GM12878 (cell line): ENCODE measurements at regions not wholly inside any gene's neighbourhood (a gene's known extent, or its start where the extent isn't known, plus 50 kb on each side); places are given as distances from the start of the nearest gene placed in this dataset.

ENCODE experiments used
- ATAC-seq: fragments of 200-7000 bp; cut with Tn5 transposase; 3 replicates; pipeline ENCODE4 v1.9.1; 2020; ENCODE audit warnings: mild to moderate bottlenecking, moderate library complexity
- BruUV-seq: library from RNA; stranded (reverse); fragments of 400-500 nt; replicated peaks from 2 replicates; lab custom pipeline; 2021; lab: Mats Ljungman, UMichigan
- CTCF ChIA-PET: fragments of 300-600 bp; sonication (Branson Sonifier 250); formaldehyde crosslinking; extraction: SDS; loops from one replicate; lab custom pipeline; 2021; ENCODE audit warnings: inconsistent platforms; lab: Yijun Ruan, JAX
- POLR2A ChIA-PET: fragments of 350-600 bp; formaldehyde crosslinking; extraction: SDS; loops from one replicate; lab custom pipeline; 2021; ENCODE audit warnings: inconsistent platforms; lab: Charles Lee
- RAD21 ChIA-PET: fragments of 300-600 bp; sonication (Branson Sonifier 250); formaldehyde crosslinking; loops from one replicate; lab custom pipeline; 2023; ENCODE audit warnings: antibody characterized with exemption; ENCODE audit not compliant: unreplicated experiment; lab: Charles Lee
- SMC1A ChIA-PET: fragments of 300-600 bp; sonication (Branson Sonifier 250); formaldehyde crosslinking; loops from one replicate; lab custom pipeline; 2023; ENCODE audit not compliant: unreplicated experiment, uncharacterized antibody; lab: Charles Lee
- DNase-seq: peaks from one replicate; pipeline ENCODE4 v3.0.0-alpha.2; 2011; ENCODE audit warnings: low read depth, low spot score
- FAIRE-seq: peaks from 3 replicates; lab custom pipeline; 2011; peaks lifted over from hg19 to GRCh38; lab: Jason Lieb, UNC
- H2AFZ ChIP-seq: 2 replicates; pipeline ENCODE4 v1.6.0; 2011; ENCODE audit warnings: low read depth, low read length, control low read depth; ENCODE audit not compliant: control insufficient read depth
- H3K27ac ChIP-seq: 2 replicates; pipeline ENCODE4 v1.5.1; 2011; ENCODE audit warnings: control low read depth; ENCODE audit not compliant: control insufficient read depth, insufficient read depth
- H3K27me3 ChIP-seq, 2 experiments: replicated peaks in 1 of 2; 2 replicates each; pipeline versions ENCODE4 v1.6.0 to v1.6.1; 2011; ENCODE audit warnings: low read length in 1 of 2; ENCODE audit not compliant: control insufficient read depth in 2 of 2, insufficient read depth in 2 of 2
- H3K36me3 ChIP-seq, 2 experiments: 2 replicates each; pipeline ENCODE4 v1.5.1; 2011; ENCODE audit warnings: low read length in 1 of 2; ENCODE audit not compliant: control insufficient read depth in 2 of 2, insufficient read depth in 2 of 2
- H3K4me1 ChIP-seq: 2 replicates; pipeline ENCODE4 v1.6.1; 2011; ENCODE audit warnings: mild to moderate bottlenecking, low read length, moderate library complexity, mixed read lengths; ENCODE audit not compliant: control insufficient read depth, insufficient read depth
- H3K4me2 ChIP-seq: 2 replicates; pipeline ENCODE4 v1.6.0; 2011; ENCODE audit warnings: control low read depth; ENCODE audit not compliant: control insufficient read depth, insufficient read depth
- H3K4me3 ChIP-seq: fragments of 200-600 bp; sonication (generic); 2 replicates; pipeline ENCODE4 v1.5.1; 2016
- H3K79me2 ChIP-seq: 2 replicates; pipeline ENCODE4 v1.6.0; 2011; ENCODE audit warnings: low read length; ENCODE audit not compliant: control insufficient read depth, insufficient read depth
- H3K9ac ChIP-seq: 2 replicates; pipeline ENCODE4 v1.8.0; 2011; ENCODE audit warnings: low read length, control low read depth, mixed read lengths; ENCODE audit not compliant: control insufficient read depth, insufficient read depth
- H3K9me3 ChIP-seq: replicated peaks from 3 replicates; pipeline ENCODE4 v1.5.1; 2011; ENCODE audit warnings: mild to moderate bottlenecking, low read length; ENCODE audit not compliant: control insufficient read depth, insufficient read depth
- H4K20me1 ChIP-seq: 2 replicates; pipeline ENCODE4 v1.6.0; 2011; ENCODE audit not compliant: control insufficient read depth, insufficient read depth
- ATF7 ChIP-seq: fragments of 450-650 bp; IDR thresholded peaks from 2 replicates; pipeline ENCODE4 v1.6.1; 2016; ENCODE audit warnings: low read depth, mild to moderate bottlenecking
- BACH1 ChIP-seq: fragments of 450-650 bp; IDR thresholded peaks from 2 replicates; pipeline ENCODE4 v1.6.1; 2017; ENCODE audit warnings: mild to moderate bottlenecking, borderline replicate concordance
- BRCA1 ChIP-seq: IDR thresholded peaks from 2 replicates; pipeline ENCODE4 v1.6.1; 2011; ENCODE audit warnings: low read depth, low read length, improper control_type of control experiment
- EZH2 ChIP-seq: IDR thresholded peaks from 2 replicates; pipeline ENCODE4 v1.6.1; 2012; ENCODE audit warnings: low read depth, mild to moderate bottlenecking, control low read depth, inconsistent platforms, low read length, borderline replicate concordance; ENCODE audit not compliant: control insufficient read depth
- KLF5 ChIP-seq: fragments of 450-650 bp; IDR thresholded peaks from 2 replicates; pipeline ENCODE4 v1.6.1; 2014; ENCODE audit warnings: mild to moderate bottlenecking; ENCODE audit not compliant: partially characterized antibody
- POU2F2 ChIP-seq: IDR thresholded peaks from 3 replicates; pipeline ENCODE4 v1.6.1; 2011; ENCODE audit warnings: low read depth, mild to moderate bottlenecking, low read length, borderline replicate concordance
- RAD51 ChIP-seq: fragments of 450-650 bp; IDR thresholded peaks from 2 replicates; pipeline ENCODE4 v1.6.1; 2016; ENCODE audit warnings: moderate library complexity, mild to moderate bottlenecking, inconsistent platforms
- SPI1 ChIP-seq: IDR thresholded peaks from 2 replicates; pipeline ENCODE4 v1.6.1; 2011; ENCODE audit warnings: low read depth, mild to moderate bottlenecking, low read length, moderate library complexity, borderline replicate concordance; ENCODE audit not compliant: insufficient read depth
- SREBF1 ChIP-seq: IDR thresholded peaks from 2 replicates; pipeline ENCODE4 v1.6.1; 2012; ENCODE audit warnings: mild to moderate bottlenecking, low read length
- WGBS: methylation state at CpG from one replicate; pipeline ENCODE4 v1.1.6; 2016; ENCODE audit warnings: low lambda C conversion rate; ENCODE audit not compliant: insufficient replicate concordance, insufficient coverage; ENCODE audit errors: missing lambda C conversion rate; 5-methylcytosine and 5-hydroxymethylcytosine counted together
- in situ Hi-C: fragments of 300-500 bp; cut with MboI; formaldehyde crosslinking; loops from 9 replicates; pipeline ENCODE4 v1.14.3; 2018; ENCODE audit warnings: mixed read lengths
- intact Hi-C: fragments of 100-400 bp; cut with micrococcal nuclease; formaldehyde crosslinking; loops from one replicate; pipeline ENCODE4 v1.14.2; 2022; ENCODE audit not compliant: unreplicated experiment
- TF ChIP-seq, protein P1 (sequence below): fragments of 450-650 bp; IDR thresholded peaks from 2 replicates; pipeline ENCODE4 v1.6.1; 2017; ENCODE audit warnings: borderline replicate concordance
- TF ChIP-seq, protein P2 (sequence below): IDR thresholded peaks from 2 replicates; pipeline ENCODE4 v1.6.1; 2012; ENCODE audit warnings: improper control_type of control experiment, low read depth, low read length; ENCODE audit not compliant: insufficient replicate concordance
- TF ChIP-seq, protein P3 (sequence below): fragments of 450-650 bp; IDR thresholded peaks from 2 replicates; pipeline ENCODE4 v1.6.1; 2016; ENCODE audit warnings: mild to moderate bottlenecking
- TF ChIP-seq, protein P4 (sequence below): IDR thresholded peaks from 2 replicates; pipeline ENCODE4 v1.6.1; 2011; ENCODE audit warnings: borderline replicate concordance, low read depth, mild to moderate bottlenecking, moderate library complexity, low read length; ENCODE audit not compliant: insufficient read depth, poor library complexity, severe bottlenecking
- TF ChIP-seq, protein P5 (sequence below): fragments of 450-650 bp; IDR thresholded peaks from 2 replicates; pipeline ENCODE4 v1.6.1; 2016; ENCODE audit warnings: mild to moderate bottlenecking

DNA sequence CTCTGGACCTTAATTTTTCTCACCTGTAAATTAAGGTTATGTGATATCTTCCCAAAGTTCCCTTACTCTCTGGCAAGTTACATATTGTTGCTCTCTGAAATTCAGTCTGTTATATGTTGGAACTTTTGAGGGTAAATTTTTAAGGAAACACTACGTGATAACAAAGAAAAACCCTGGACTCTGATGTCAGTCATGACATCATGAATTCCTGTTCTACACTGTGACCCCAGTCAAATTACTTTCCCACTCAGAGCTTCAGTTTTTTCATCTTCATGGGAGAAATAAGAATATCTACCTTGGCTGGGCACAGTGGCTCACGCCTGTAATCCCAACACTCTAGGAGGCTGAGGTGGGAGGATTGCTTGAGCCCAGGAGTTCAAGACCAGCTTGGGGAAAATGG, 164.6 kb upstream of the RALGAPA2 start:
- ChIA-PET SMC1A (interaction anchor here (1.0 kb wide), 1 partner anchor 51 kb away, joined by 3 read pairs; no protein-coding TSS in a partner anchor), POLR2A (no interaction called here), CTCF (interaction anchor here (1.7 kb wide), 1 partner anchor 17 kb away, joined by 7 read pairs; no protein-coding TSS in a partner anchor), RAD21 (no interaction called here)
- intact Hi-C loops: no loop called here
- FAIRE-seq: no peak
- no peaks in the 10 kb centered on the region; a peak in 1 of 4 replicates for H3K27me3 ChIP-seq
- BruUV-seq: no TSS peak
- no peak overlapping the region for H2AFZ ChIP-seq
- no peaks in the 10 kb centered on the region for H3K9me3 ChIP-seq
- no peaks in the 10 kb centered on the region for H4K20me1 ChIP-seq
- H3K4me1 ChIP-seq: no peaks in the 10 kb centered on the region
- H3K9ac ChIP-seq: no peak overlapping the region
- H3K27ac ChIP-seq: no peak overlapping the region
- H3K79me2 ChIP-seq: no peaks in the 10 kb centered on the region
- H3K36me3 ChIP-seq: no peaks in the 10 kb centered on the region
- H3K4me2 ChIP-seq: no peak overlapping the region
- DNase-seq: no peak
- H3K4me3 ChIP-seq: no peak overlapping the region
- 40% methylated on average over 2 of the region's 2 CpGs for WGBS
- in situ Hi-C loops: no loop called here
- no peak for ATAC-seq
- TF ChIP-seq SPI1: no peak
- no peak for TF ChIP-seq ATF7
- no peak for TF ChIP-seq SREBF1
- TF ChIP-seq RAD51: no peak
- no peak for TF ChIP-seq KLF5
- TF ChIP-seq BACH1: no peak
- TF ChIP-seq, protein P1, sequence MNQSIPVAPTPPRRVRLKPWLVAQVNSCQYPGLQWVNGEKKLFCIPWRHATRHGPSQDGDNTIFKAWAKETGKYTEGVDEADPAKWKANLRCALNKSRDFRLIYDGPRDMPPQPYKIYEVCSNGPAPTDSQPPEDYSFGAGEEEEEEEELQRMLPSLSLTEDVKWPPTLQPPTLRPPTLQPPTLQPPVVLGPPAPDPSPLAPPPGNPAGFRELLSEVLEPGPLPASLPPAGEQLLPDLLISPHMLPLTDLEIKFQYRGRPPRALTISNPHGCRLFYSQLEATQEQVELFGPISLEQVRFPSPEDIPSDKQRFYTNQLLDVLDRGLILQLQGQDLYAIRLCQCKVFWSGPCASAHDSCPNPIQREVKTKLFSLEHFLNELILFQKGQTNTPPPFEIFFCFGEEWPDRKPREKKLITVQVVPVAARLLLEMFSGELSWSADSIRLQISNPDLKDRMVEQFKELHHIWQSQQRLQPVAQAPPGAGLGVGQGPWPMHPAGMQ: no peak
- TF ChIP-seq, protein P2, sequence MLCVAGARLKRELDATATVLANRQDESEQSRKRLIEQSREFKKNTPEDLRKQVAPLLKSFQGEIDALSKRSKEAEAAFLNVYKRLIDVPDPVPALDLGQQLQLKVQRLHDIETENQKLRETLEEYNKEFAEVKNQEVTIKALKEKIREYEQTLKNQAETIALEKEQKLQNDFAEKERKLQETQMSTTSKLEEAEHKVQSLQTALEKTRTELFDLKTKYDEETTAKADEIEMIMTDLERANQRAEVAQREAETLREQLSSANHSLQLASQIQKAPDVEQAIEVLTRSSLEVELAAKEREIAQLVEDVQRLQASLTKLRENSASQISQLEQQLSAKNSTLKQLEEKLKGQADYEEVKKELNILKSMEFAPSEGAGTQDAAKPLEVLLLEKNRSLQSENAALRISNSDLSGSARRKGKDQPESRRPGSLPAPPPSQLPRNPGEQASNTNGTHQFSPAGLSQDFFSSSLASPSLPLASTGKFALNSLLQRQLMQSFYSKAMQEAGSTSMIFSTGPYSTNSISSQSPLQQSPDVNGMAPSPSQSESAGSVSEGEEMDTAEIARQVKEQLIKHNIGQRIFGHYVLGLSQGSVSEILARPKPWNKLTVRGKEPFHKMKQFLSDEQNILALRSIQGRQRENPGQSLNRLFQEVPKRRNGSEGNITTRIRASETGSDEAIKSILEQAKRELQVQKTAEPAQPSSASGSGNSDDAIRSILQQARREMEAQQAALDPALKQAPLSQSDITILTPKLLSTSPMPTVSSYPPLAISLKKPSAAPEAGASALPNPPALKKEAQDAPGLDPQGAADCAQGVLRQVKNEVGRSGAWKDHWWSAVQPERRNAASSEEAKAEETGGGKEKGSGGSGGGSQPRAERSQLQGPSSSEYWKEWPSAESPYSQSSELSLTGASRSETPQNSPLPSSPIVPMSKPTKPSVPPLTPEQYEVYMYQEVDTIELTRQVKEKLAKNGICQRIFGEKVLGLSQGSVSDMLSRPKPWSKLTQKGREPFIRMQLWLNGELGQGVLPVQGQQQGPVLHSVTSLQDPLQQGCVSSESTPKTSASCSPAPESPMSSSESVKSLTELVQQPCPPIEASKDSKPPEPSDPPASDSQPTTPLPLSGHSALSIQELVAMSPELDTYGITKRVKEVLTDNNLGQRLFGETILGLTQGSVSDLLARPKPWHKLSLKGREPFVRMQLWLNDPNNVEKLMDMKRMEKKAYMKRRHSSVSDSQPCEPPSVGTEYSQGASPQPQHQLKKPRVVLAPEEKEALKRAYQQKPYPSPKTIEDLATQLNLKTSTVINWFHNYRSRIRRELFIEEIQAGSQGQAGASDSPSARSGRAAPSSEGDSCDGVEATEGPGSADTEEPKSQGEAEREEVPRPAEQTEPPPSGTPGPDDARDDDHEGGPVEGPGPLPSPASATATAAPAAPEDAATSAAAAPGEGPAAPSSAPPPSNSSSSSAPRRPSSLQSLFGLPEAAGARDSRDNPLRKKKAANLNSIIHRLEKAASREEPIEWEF: no peak
- TF ChIP-seq, protein P3, sequence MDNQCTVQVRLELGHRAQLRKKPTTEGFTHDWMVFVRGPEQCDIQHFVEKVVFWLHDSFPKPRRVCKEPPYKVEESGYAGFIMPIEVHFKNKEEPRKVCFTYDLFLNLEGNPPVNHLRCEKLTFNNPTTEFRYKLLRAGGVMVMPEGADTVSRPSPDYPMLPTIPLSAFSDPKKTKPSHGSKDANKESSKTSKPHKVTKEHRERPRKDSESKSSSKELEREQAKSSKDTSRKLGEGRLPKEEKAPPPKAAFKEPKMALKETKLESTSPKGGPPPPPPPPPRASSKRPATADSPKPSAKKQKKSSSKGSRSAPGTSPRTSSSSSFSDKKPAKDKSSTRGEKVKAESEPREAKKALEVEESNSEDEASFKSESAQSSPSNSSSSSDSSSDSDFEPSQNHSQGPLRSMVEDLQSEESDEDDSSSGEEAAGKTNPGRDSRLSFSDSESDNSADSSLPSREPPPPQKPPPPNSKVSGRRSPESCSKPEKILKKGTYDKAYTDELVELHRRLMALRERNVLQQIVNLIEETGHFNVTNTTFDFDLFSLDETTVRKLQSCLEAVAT: no peak
- TF ChIP-seq, protein P4, sequence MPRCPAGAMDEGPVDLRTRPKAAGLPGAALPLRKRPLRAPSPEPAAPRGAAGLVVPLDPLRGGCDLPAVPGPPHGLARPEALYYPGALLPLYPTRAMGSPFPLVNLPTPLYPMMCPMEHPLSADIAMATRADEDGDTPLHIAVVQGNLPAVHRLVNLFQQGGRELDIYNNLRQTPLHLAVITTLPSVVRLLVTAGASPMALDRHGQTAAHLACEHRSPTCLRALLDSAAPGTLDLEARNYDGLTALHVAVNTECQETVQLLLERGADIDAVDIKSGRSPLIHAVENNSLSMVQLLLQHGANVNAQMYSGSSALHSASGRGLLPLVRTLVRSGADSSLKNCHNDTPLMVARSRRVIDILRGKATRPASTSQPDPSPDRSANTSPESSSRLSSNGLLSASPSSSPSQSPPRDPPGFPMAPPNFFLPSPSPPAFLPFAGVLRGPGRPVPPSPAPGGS: no peak
- TF ChIP-seq EZH2: no peak
- TF ChIP-seq POU2F2: no peak
- TF ChIP-seq BRCA1: no peak
- TF ChIP-seq, protein P5, sequence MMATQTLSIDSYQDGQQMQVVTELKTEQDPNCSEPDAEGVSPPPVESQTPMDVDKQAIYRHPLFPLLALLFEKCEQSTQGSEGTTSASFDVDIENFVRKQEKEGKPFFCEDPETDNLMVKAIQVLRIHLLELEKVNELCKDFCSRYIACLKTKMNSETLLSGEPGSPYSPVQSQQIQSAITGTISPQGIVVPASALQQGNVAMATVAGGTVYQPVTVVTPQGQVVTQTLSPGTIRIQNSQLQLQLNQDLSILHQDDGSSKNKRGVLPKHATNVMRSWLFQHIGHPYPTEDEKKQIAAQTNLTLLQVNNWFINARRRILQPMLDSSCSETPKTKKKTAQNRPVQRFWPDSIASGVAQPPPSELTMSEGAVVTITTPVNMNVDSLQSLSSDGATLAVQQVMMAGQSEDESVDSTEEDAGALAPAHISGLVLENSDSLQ: no peak
